Gastroesophageal sphincter (tissue), 4 donors: ENCODE measurements at regions not wholly inside any gene's neighbourhood (a gene's known extent, or its start where the extent isn't known, plus 50 kb on each side); places are given as distances from the start of the nearest gene placed in this dataset.

Experiments
- ATAC-seq: fragments of 150-250 bp; one replicate; pipeline ENCODE4 v1.9.1; 2016; ENCODE audit warnings: mild to moderate bottlenecking, moderate library complexity
- H3K27ac ChIP-seq, 4 donors: fragments of 200-600 bp; sonication (generic) in 3 of 4; 1 replicate in 3 of 4; 2 replicates in 1 of 4; pipeline ENCODE4 v1.5.1; 2016 to 2019
- H3K27me3 ChIP-seq: fragments of 200-600 bp; sonication (generic); one replicate; pipeline ENCODE4 v1.5.1; 2019
- H3K36me3 ChIP-seq, 2 donors: fragments of 200-600 bp; sonication (generic); one replicate each; pipeline ENCODE4 v1.5.1; 2019; ENCODE audit warnings: control low read depth in 1 of 2
- H3K4me1 ChIP-seq, 3 donors: fragments of 200-600 bp; sonication (generic); 1 replicate in 2 of 3; 2 replicates in 1 of 3; pipeline ENCODE4 v1.5.1; 2016 to 2019; ENCODE audit warnings: control low read depth in 2 of 3
- H3K4me3 ChIP-seq, 2 donors: fragments of 200-600 bp; sonication (generic); one replicate each; pipeline ENCODE4 v1.5.1; 2019; ENCODE audit warnings: mild to moderate bottlenecking in 1 of 2, moderate library complexity in 1 of 2
- H3K9me3 ChIP-seq, 3 donors: fragments of 200-600 bp; sonication (generic); one replicate each; pipeline ENCODE4 v1.5.1; 2017 to 2019; ENCODE audit warnings: control low read depth in 2 of 3
- EP300 ChIP-seq: sonication (generic); formaldehyde crosslinking; IDR thresholded peaks from one replicate; pipeline ENCODE4 v1.6.1; 2017; ENCODE audit warnings: antibody characterized with exemption, mild to moderate bottlenecking
- POLR2A ChIP-seq, 2 donors: fragments of 450-650 bp; IDR thresholded peaks; one replicate each; pipeline ENCODE4 v1.6.1; 2017; ENCODE audit warnings: antibody characterized with exemption in 2 of 2, mild to moderate bottlenecking in 2 of 2, moderate library complexity in 1 of 2
- POLR2AphosphoS5 ChIP-seq: sonication (generic); formaldehyde crosslinking; IDR thresholded peaks from one replicate; pipeline ENCODE4 v1.6.1; 2017; ENCODE audit warnings: antibody characterized with exemption
- WGBS, 2 donors: methylation state at CpG; one replicate each; pipeline ENCODE4 v1.1.5; 2018; ENCODE audit warnings: low coverage in 1 of 2; 5-methylcytosine and 5-hydroxymethylcytosine counted together
- TF ChIP-seq, protein P1 (sequence below), 4 experiments: fragments of 200-600 bp in 2 of 4; fragments of 450-650 bp in 2 of 4; sonication (generic) in 1 of 4; IDR thresholded peaks; one replicate each; pipeline ENCODE4 v1.5.1; 2017 to 2019; ENCODE audit warnings: antibody characterized with exemption in 4 of 4, mild to moderate bottlenecking in 2 of 4, moderate library complexity in 2 of 4

DNA sequence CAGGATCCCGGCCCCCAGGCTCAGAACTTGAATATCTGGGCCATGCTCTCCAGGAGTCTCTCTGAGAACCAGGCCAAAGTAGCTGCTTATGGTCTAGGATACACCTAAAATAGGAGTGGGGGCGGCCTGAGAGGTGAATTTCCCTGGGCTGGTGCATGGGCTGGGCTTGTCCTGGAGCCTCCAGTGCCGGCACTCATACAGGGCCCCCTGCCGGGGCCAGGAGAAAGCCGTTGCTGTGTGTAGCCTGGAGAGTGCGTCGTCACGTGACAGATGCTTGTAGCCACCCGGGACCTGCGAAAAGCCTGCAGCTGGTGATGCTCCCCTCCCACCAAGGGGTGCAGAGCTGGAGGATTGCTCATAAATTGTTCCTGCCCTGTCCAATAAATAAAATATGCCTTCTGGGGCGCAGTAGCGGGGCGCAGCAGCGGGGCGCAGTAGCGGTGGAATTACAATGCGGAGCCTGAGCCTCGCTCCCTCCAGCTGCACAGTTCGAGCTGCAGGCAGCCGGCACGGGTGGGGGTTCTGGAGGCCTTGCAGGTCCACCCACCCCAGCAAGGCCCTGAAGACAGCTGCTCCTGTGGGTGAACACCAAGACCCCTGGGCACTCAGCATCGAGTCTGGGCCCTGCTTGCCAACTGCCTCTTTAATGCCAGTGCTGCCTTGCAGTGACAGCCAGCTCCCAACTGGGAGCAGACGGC lies 289.9 kb downstream of the NDUFA10 start:
- Histone ChIP-seq H3K4me1 (no peaks in the 10 kb centered on the region), H3K9me3 (no peaks in the 10 kb centered on the region), H3K4me3 (no peak overlapping the region), H3K36me3 (no peaks in the 10 kb centered on the region), H3K27ac (no peak overlapping the region), H3K27me3 (peaks cover 7% of the 10 kb centered on the region)
- ATAC-seq, result peak; percentile 31
- TF ChIP-seq, protein P1, sequence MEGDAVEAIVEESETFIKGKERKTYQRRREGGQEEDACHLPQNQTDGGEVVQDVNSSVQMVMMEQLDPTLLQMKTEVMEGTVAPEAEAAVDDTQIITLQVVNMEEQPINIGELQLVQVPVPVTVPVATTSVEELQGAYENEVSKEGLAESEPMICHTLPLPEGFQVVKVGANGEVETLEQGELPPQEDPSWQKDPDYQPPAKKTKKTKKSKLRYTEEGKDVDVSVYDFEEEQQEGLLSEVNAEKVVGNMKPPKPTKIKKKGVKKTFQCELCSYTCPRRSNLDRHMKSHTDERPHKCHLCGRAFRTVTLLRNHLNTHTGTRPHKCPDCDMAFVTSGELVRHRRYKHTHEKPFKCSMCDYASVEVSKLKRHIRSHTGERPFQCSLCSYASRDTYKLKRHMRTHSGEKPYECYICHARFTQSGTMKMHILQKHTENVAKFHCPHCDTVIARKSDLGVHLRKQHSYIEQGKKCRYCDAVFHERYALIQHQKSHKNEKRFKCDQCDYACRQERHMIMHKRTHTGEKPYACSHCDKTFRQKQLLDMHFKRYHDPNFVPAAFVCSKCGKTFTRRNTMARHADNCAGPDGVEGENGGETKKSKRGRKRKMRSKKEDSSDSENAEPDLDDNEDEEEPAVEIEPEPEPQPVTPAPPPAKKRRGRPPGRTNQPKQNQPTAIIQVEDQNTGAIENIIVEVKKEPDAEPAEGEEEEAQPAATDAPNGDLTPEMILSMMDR (IDR thresholded peaks at IDR 0.05), result no peak
- TF ChIP-seq POLR2A (IDR thresholded peaks at IDR 0.05) (no peak), EP300 (no peak), POLR2AphosphoS5 (no peak)
- WGBS, 2 donors, result 70 to 77% methylated on average over 7 of the region's 23 CpGs

DNA sequence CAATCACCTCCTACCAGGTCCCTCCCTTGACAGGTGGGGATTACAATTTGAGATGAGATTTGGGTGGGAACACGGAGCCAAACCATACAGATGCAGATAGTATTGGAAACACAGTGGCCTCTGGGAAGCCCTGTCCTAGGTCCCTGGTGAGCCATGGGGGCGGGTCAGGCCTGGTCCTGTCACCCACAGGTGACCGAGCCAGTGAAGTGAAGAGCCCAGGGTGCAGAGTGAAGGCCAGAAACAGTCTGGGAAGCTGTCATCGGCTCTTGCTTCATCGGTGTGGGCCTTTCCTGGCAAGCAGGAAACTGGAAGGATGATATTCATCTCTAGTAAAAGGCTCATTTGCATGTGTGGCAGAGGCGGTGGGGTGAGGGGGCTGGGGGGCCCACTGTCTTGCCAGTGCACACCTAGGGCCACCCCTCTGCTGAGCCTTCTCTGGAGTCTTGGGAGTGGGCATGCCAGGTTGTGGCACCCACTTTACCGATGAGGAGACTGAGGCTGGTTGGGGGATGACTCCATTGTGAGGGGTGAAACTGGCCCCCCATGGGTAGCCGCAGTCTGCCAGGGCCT lies 290.6 kb downstream of the NDUFA10 start:
- no peak for ATAC-seq
- no peak overlapping the region for H3K4me3 ChIP-seq
- peaks cover 7% of the 10 kb centered on the region for H3K27me3 ChIP-seq
- TF ChIP-seq, protein P1 (IDR thresholded peaks at IDR 0.05), result no peak
- TF ChIP-seq POLR2A (IDR thresholded peaks at IDR 0.05) (no peak), POLR2AphosphoS5 (no peak), EP300 (no peak)
- WGBS, 2 donors, result 88% methylated on average over 4 of the region's 8 CpGs; no CpG with 5 or more reads in 1 of the 2 donors
- H3K4me1 ChIP-seq, result no peaks in the 10 kb centered on the region
- no peaks in the 10 kb centered on the region for H3K9me3 ChIP-seq
- H3K36me3 ChIP-seq, result no peaks in the 10 kb centered on the region
- no peak overlapping the region for H3K27ac ChIP-seq

DNA sequence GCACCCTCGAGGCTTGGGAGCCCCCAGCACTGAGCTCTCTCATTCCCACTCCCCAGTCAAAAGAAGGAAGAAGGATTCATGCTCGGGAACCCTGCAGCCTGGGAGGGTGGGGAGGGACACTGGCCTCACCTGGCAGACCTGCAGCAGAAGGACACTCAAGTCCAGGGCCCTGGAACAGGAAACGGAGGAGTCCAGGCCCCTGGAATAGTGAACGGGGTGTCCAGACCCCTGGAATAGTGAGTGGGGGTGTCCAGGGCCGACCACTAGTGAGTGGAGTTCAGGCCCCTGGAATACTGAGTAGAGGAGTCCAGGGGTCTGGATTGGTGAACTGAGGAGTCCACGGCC lies 292.5 kb downstream of the NDUFA10 start:
- H3K4me1 ChIP-seq, result no peaks in the 10 kb centered on the region
- no peaks in the 10 kb centered on the region for H3K27me3 ChIP-seq
- 100% methylated on average over 1 of the region's 6 CpGs; no CpG with 5 or more reads in 1 of the 2 donors for WGBS, 2 donors
- no peak overlapping the region for H3K27ac ChIP-seq
- no peak for ATAC-seq
- no peaks in the 10 kb centered on the region for H3K9me3 ChIP-seq
- TF ChIP-seq EP300, result no peak
- no peak for TF ChIP-seq POLR2AphosphoS5
- no peak overlapping the region for H3K4me3 ChIP-seq
- no peaks in the 10 kb centered on the region for H3K36me3 ChIP-seq

DNA sequence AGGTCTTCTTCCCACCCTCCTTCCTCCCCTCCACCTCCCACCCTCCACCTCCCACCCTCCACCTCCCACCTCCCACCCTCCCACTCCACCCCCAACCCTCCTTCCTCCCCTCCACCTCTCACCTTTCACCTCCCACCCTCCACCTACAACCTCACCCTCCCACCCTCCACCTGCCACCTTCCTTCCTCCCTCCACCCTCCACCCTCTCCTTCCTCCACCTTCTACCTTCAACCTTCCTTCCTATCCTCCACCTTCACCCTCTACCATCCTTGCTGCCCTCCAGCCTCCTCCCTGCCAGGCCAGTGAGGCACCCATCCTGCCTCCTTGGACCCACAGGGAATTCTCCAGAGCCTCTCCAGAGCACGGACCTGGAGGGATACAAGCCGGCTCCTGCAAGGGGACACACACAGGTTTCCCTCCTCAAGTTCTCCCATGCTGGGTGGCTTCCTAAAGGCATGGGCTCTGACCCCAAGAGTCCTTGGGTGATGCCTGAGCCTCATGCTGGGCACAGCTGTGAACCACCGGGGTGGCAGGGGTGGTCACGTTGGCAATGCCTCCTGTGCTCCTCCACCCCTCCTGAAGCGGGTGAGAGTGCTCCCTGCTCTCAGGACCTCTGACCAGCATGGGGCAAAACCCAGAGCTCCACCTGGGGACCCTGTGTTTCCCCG lies 293.0 kb downstream of the NDUFA10 start:
- 83% methylated on average over 1 of the region's 6 CpGs; no CpG with 5 or more reads in 1 of the 2 donors for WGBS, 2 donors
- Histone ChIP-seq H3K4me1 (no peaks in the 10 kb centered on the region), H3K36me3 (no peaks in the 10 kb centered on the region), H3K4me3 (no peak overlapping the region), H3K27ac (no peak overlapping the region), H3K9me3 (no peaks in the 10 kb centered on the region), H3K27me3 (no peaks in the 10 kb centered on the region)
- ATAC-seq, result no peak
- TF ChIP-seq, protein P1 (IDR thresholded peaks at IDR 0.05), result no peak
- TF ChIP-seq POLR2A (IDR thresholded peaks at IDR 0.05), result no peak
- TF ChIP-seq EP300, result no peak
- no peak for TF ChIP-seq POLR2AphosphoS5

DNA sequence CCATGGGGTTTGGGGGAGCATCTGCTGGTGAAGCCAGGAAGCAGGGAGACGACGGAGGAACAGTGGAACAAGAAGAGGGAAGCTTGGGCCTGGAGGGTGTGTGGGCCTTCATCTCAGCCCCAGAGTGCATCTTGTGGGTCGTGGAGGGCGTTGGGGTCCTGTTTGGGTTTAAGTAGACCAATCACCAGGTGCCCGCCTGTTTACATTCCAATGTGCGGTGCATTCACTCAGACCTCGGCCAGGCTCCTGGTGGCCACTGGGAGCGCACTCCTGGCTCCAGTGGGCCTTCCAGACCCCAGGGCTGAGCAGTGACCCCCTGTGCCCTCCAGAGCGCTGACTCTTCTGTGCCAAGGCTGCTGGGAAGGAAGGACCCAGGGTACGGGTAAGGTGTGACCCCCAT lies 293.7 kb downstream of the NDUFA10 start:
- Histone ChIP-seq H3K36me3 (no peaks in the 10 kb centered on the region), H3K4me3 (no peak overlapping the region), H3K9me3 (no peaks in the 10 kb centered on the region), H3K27me3 (no peaks in the 10 kb centered on the region), H3K27ac (no peak overlapping the region), H3K4me1 (no peaks in the 10 kb centered on the region)
- no peak for ATAC-seq
- TF ChIP-seq, protein P1 (IDR thresholded peaks at IDR 0.05), result no peak
- TF ChIP-seq POLR2AphosphoS5 (no peak), POLR2A (IDR thresholded peaks at IDR 0.05) (no peak), EP300 (no peak)
- 79% methylated on average over 2 of the region's 10 CpGs; no CpG with 5 or more reads in 1 of the 2 donors for WGBS, 2 donors
